GM21825 (cell line): ENCODE measurements at regions not wholly inside any gene's neighbourhood (a gene's known extent, or its start where the extent isn't known, plus 50 kb on each side); places are given as distances from the start of the nearest gene placed in this dataset.

Experiments
- ATAC-seq: cut with Tn5 transposase; IDR thresholded peaks from one replicate; pipeline ENCODE4 v1.9.1; 2021; ENCODE audit warnings: mild to moderate bottlenecking, moderate library complexity; ENCODE audit not compliant: unreplicated experiment

DNA sequence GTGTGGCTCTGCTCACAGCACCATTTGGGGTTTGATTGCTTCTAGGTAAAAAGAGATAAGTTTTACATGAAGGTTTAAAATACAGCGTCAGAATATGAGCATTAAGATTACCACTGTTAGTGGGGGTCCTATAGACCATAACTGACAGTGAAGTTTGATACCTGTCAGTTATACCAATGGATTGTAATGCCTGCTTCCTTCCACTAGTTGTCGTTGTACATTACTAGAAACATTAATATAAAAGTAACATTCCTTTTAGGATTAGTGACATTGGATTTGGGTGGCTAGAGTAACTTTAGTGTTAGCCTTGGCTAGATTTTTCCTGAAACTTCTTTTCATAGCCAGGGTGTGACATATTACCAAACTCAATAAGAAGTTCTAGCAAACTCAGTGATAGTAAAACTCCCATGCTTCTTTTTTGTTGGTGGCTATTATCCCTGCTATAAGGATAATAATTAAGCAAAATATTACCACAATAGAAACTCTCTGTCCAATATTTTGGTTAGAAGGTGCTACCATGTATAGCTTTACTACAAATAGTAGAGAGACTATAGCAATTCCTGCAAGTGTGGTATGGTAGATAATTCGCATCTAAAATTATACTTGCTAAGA lies 57.1 kb downstream of the FAM181B start:
- ATAC-seq: no peak

DNA sequence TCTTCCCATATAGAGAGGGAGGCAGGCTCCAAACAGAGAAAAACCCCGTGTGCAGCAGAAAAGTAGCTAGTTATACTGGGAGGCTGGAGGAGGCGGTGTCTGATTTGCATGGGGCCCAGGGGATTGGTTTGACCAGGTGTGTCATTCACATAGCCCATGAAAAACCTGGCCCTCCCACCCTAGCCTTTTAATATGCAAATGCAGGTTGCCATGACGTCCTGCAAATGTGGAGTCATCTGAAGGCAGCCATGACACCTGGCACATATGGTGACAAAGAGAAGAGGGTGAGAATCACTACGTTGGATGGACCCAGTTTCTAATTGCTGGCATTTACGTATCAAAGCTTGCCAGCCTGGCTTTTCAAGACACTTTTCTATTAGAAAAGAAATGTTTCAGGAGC lies 57.8 kb downstream of the FAM181B start:
- no peak for ATAC-seq

DNA sequence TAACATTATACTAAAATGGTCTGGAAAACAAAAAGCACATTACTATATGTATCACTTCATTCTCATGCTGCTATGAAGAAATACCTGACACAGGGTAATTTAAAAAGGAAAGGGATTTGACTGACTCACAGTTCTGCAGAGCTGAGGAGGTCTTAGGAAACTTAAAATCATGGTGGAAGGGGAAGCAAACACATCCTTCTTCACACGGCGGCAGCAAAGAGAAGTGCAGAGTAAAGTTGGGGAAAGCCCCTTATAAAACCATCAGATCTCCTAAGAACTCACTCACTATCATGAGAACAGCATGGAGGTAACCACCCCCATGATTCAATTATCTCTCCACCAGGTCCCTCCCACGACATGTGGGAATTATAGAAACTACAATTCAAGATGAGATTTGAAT lies 60.0 kb downstream of the FAM181B start:
- ATAC-seq: no peak

DNA sequence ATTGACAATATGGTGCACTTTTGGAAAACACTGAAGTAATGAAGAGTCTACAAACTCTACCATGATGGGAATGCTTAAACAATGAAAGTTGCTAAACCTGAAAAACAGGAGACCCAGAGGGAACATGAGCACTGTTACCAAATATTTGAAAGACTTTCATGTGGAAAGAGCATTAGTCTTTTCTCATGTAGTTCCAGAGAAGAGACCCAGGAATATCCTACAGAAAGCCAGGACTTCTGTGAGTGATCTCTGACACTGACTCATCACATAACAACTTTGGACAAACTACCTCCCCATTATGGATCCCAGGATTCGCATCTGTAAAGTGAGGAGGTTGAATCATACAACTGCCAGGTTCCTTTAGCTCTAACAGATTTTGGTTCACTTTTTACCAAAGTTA lies 62.2 kb downstream of the FAM181B start:
- ATAC-seq: no peak

DNA sequence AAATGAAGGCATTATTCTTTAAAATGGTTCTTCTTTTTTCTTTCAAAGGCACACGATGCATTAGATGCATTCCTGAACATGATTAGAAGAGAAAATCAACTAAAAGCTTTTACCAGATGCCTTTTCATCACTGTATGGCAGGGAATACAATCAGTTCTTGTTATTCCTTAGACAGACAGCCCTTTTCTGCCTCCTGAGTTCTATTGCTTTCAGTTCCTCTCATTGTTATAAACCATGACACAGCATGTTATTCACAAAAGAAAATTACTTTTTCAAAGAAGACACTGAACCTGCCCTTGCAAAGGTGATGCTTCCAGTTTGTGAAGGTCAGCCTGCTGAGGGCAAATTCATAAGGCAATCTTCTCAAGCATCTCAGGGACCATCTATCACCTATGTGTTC lies 70.1 kb downstream of the FAM181B start:
- ATAC-seq: no peak

DNA sequence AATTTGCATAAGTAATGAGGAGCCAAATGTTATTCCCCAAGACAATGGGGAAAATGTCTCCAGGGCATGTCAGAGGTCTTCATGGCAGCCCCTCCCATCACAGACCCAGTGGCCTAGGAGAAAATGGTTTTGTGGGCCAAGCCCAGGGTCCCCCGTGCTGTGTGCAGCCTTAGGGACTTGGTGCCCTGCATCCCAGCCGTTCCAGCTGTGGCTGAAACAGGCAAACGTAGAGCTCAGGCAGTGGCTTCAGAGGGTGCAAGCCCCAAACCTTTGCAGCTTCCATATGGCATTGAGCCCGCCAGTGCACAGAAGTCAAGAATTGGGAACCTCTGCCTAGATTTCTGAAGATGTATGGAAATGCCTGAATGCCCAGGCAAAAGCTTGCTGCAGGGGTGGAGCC lies 79.9 kb downstream of the FAM181B start:
- no peak for ATAC-seq

DNA sequence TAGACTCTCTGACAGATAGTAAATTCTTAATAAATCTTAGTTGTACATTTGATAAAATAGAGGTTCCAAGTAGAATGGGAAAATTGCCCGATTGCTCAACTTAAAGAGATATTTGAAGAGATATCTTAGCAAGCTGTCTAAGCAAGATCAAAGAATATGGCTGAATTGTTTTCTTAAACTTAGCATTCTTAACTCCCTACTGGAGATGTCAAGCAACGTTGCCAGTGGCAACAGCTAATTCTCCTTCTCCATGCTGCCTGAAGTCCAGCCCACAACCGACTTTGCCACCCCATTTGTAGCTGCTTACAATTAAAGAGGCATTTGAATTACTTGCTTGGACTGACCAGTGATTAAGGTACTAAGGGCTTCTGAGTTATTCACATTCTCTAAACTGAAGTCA lies 94.4 kb downstream of the FAM181B start:
- ATAC-seq: no peak

DNA sequence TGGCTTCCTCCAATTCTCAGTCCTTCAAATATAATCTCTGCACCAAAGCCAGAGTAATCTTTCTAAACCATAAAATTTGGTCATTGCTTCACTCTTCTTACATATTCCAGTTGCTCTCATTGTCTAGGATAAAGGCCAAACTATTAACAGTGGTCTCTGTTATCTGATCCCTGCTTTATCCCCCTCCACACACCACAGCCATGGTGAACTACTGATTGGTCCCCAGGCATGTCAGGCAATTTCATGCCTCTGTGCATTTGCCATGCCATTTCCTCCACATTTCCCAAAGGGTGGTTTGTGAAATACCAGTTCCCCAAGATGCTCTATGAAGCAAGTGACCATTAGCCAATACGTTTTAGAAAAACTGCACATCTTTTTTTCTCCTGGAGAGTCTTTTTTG lies 97.0 kb downstream of the FAM181B start:
- ATAC-seq: no peak

DNA sequence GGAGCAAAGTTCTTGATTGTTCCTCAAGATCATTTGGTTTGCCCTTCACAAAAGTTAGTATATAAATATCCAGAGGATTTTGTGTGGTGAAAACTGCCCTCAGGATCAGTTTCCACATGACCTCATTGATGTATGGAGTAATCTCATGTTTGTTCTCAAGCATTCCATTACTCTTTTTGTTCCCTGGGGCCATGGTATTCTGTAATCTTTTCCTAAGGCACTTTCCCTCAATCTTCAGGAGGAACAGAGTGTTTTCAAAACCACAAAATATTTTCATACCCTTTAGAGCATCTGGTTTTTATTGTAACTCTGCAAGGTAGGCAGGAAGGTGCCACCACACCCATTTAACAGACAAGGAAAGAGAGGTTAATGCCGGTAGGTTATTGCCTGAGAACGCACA lies 99.6 kb downstream of the FAM181B start:
- no peak for ATAC-seq

DNA sequence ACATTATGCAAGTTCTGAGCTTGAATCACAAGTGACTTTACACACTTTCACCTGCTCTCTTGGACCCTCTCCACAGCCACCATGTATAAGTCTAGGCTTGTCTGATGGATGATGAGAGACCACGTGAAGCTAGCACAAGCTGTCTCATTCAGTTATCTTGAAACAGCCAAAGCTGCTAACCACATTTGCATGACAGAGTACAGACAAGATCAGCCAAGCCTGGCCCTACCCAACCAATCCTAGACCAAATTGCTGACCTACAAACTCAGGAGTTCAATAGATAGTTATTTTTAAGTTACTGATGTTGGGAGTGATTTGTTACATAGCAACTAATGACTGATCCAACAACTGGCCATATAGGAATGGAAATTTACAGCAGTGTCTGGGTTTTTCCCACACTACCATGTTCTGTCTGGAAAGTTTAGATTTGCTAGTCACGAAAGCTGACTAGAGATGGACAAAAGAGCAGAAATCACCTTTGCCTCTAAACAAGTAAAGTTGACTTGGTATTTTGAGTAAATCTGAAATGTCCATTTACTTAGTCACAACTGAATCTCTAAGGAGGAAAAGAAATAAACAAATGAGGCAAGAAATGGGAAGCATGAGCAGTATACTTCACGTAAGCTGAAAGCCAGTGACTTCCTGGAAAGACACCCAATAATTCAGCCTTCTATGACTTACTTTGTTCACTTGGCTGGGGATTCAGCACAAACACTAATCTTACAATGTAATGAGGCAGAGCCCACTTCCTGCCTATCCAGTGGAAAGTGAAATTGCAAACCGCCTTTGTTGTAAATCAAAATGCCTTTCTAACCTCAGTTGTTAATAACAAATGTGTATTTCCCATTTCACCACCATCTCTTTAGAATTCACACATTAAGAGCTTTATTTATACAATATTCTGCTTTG lies 101.7 kb downstream of the FAM181B start:
- peak; percentile 79 for ATAC-seq

DNA sequence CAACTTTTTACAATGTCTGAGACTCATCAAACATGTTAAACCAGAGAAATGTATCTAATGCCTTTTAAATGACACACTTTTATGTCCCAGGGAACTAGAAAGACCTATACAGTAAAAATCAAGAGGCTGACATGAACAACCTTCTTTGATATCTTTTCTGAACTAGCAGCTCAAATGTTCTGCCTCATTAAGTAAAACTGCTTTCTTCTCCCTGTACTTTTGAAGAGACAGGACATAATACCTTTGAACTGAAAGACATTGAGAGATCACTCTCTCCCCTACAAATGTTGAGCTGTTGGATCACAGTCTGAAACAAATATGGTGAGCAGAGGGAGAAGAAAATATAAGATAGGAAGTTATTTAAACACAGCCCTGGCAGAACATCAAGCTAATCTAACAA lies 123.0 kb downstream of the FAM181B start:
- no peak for ATAC-seq

DNA sequence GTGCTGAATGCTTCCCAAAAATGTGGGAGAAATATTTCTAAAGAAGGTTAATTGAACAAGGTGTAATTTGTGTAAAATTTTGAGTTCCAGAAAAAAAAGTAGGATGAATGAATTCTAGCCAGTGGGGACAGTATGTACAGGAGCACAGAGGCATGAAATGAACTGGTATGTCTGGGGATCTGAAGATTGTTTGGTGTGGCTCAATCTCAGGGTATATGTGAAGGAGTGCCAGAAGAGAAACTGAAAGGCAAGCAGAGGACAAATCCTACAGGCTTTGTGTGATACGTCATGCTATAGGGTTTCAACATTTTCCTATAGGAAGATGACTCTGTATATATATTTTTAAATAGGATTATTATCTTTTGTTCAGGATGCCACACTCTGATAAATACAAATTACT lies 126.9 kb downstream of the FAM181B start:
- ATAC-seq: no peak

DNA sequence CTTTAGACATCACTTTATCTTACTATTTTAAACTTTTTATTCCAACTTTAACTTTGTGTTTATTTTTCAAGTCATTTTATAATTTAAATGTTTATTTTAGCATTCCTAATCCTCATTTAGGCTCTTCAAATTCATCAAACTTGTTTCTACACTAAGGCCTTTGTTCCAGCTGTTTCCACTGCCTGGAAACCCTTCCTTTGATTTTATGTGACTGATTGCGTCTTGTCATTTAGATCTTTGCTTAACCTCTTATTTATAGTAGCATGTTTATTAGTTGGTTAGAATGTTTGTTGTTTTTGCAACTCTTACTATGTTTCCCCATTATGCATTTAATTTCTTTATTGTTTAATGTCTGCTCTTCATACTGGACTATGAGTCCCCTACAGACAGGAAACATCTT lies 132.0 kb downstream of the FAM181B start:
- no peak for ATAC-seq

DNA sequence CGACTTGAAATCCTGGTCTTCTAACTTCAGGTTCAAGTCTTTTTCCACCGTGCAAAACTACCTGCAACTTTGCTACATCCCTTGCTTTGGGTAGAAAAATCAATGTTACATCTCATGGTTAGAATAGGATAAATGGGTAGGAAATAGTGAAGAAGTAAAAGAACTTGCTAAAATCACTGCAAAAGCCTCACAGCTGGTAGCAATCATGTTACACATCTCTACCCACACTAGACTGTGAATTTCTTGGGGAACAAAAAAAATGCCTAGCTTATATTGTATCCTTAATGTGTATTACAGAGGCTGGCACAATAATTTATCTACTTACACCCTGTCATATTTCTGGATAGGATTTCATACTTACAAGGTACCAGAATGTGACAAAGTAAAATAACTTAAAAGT lies 133.8 kb downstream of the FAM181B start:
- ATAC-seq: no peak

DNA sequence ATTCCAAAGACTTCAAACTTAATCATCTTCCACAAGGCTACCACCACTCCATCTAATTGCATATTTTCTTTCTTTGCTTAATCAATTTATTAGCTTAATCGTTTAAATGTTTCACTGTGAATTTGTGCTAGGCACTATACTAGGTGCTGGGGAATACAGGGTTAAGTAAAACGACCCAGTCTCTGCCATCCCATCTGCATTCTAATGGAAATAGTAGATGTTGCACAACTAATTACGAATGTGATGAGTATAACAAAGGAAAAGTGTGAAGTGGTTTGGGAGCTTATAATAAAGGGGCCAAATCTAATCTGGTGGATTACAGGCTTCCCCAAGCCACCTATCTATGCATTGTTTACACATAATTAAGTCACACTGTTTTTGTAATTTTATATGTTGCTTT lies 147.1 kb downstream of the FAM181B start:
- no peak for ATAC-seq

DNA sequence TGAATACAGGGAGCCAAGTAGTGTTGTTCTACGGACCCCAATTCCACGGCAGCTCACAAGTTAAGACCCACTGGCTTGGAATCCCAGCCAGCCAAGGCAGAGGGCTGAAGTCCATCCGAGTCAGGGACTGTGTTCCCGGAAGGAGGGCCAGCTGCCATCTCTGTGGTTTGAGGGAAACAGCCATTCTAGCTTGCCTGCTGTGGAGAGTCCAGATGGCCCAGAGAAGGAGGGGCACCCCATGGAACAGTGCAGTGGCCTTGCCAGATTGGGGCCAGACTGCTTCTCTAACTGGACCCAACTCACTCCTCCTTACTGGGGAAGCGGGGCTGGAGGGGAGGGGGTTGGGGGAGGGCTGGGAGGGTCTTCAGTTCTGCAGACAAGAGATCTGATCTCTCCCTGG lies 156.4 kb downstream of the FAM181B start:
- ATAC-seq: no peak

DNA sequence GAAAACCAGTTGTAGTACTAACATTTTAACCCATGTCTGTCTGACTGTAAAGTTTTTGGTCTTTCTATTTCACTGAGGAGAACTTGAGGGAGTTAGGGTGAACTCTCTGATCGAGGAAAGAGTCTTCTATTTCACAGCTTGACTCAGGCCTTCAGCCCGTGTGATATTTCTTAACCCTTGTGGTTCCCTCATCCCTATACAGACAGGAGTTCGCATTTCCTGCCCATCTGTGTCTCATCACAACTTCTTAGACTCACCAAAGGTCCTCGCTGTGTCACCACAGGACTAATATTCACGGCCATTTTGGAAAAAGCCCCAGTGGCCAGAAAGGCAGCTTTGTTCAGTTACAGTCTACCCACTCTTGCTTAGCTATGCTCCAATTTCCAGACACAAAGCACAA lies 172.8 kb downstream of the FAM181B start:
- no peak for ATAC-seq

DNA sequence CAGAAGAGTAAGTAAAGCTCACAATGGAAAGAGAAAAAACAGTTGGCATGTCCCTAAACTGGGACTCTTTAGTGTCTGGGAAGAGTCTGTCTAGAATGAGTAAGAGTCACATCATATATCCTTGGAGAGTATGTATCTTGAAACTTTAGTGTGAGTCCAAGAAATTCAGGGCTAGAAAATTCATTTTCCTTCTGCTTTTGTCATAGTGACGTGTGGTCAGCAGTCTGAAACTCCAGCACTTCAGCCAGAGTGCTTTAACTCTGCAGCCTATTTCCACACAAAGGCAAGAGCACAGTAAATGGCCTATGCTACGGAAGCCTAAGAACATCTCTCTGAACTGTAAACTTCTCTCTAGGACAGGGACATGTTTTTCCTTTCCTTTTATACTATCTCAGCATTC lies 174.1 kb downstream of the FAM181B start:
- ATAC-seq: no peak

DNA sequence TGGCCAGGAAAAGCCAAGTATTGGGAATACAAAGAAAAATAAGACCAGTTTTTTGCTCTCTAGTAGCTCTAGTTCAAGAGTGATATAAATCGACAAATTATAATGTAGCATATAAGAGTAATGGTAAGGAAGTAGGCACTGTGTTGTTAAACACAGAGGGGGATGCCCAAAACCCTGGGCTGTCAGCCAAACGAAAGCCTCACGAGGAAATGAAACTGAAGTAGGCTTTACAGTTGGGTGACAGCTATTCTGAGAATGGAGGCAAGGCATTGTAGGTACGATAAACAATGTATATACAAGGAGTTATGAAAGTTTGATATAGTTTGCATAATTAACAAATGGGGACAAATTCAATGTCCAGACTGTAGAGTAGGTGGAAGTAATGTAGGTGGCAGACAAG lies 176.4 kb downstream of the FAM181B start:
- ATAC-seq: peak; percentile 100

DNA sequence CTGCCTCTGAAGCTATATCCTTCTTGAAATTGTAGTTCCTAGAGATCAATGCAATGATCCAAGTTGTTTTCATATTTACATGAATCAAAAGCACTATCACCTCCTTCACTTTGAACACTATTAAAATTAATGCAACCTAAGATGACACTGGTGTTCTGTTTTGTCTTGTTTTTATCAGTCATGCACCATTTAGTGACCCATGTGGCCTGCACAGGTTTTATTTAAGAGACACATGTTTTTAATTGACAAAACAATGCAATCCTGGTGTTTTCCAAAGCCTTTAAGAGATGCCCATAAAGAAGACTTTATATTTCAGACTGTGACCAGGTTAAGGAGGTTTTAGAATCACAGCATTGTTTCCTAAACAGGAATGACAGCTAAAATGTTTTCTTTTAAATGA lies 177.5 kb downstream of the FAM181B start:
- no peak for ATAC-seq

DNA sequence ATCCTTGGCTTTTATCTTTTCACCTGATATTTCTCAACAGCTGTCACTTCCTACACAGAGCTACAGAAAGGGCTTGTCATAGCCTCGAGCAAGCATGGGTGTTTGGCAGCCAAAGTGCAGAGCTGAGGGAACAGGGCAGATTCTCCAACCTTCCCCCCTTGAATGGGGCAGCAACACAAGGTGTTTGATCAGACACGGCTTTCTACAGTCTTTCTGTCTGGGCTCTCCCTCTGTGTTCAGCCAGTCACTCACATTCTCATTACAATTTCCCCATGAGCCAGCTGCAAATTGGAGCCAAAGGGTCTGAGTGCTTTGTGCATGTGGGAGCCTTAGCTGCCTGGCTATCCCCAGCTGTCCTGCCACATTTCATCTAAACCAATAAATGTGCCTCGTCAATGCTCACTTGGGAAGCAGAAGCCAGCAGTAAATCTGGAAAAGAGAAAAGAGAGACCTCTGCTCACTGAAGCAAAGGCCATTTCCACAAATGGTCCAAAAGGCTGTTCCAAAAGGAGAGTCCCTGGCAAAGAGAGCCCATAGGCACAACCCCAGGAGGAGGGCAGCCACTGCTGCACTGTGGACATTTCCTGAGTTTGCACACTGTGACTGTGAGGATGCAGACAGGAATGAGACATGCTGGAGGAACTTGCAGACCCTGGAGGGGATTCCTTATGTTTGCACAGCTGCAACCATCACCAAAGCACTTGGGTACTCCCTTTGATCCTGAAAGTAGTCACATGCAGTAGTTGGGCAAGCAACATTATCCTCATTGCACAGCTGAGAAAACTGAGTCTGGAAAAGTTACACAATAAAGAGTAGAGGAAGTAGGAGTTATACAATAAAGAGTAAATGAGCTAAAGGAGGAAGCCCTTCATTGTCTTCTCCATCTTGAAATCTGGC lies 186.8 kb downstream of the FAM181B start:
- no peak for ATAC-seq

DNA sequence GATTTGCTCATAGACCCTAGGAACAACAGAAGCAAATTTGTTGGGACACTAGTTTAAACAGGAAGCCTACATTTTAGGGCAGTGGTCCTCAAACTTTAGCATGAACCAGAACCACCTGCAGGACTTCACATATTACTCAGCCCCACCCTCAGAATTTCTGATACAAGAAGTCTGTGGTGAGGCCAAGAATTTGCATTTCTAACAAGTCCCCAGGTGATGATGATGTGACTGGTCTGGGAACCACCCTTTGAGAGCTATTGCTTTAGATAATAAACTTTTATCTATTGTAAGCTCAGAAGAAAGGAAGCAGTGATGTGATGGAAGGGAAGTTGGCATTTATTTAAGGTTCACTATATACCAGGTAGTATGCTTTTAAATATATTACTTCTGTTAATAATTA lies 194.0 kb downstream of the FAM181B start:
- peak; percentile 68 for ATAC-seq
